HG02938 (cell line): ENCODE measurements at regions not wholly inside any gene's neighbourhood (a gene's known extent, or its start where the extent isn't known, plus 50 kb on each side); places are given as distances from the start of the nearest gene placed in this dataset.

Experiments
- ATAC-seq: cut with Tn5 transposase; IDR thresholded peaks from one replicate; pipeline ENCODE4 v1.9.1; 2021; ENCODE audit warnings: mild to moderate bottlenecking, moderate library complexity; ENCODE audit not compliant: unreplicated experiment

- no peak for ATAC-seq
Observed at GRCh38 chr13:73767747-73768315, 366.4 kb downstream of the KLF12 start.

GRCh38 chr13:73767191-73767741, 366.9 kb downstream of the KLF12 start:
- no peak for ATAC-seq

GRCh38 chr13:73765651-73766384, 368.4 kb downstream of the KLF12 start:
- peak; percentile 80 for ATAC-seq

- ATAC-seq, result no peak
Observed at GRCh38 chr13:73759434-73759833, 374.8 kb downstream of the KLF12 start.

- no peak for ATAC-seq
Observed at GRCh38 chr13:73757481-73758233, 376.5 kb downstream of the KLF12 start.

- ATAC-seq, result peak; percentile 66
Observed at GRCh38 chr13:73754727-73755292, 379.4 kb downstream of the KLF12 start.

GRCh38 chr13:73754241-73754640, 380.0 kb downstream of the KLF12 start:
- no peak for ATAC-seq

GRCh38 chr13:73751290-73751689, 382.9 kb downstream of the KLF12 start:
- ATAC-seq, result no peak

- ATAC-seq, result no peak
Observed at GRCh38 chr13:73748404-73748803, 385.8 kb downstream of the KLF12 start.

GRCh38 chr13:73745190-73745589, 389.0 kb downstream of the KLF12 start:
- no peak for ATAC-seq

GRCh38 chr13:73742982-73743381, 391.2 kb downstream of the KLF12 start:
- no peak for ATAC-seq

- no peak for ATAC-seq
Observed at GRCh38 chr13:73741742-73742141, 392.5 kb downstream of the KLF12 start.

- ATAC-seq, result no peak
Observed at GRCh38 chr13:73741111-73741510, 393.1 kb downstream of the KLF12 start.

- ATAC-seq, result no peak
Observed at GRCh38 chr13:73740666-73741065, 393.5 kb downstream of the KLF12 start.

- ATAC-seq, result no peak
Observed at GRCh38 chr13:73739394-73739793, 394.8 kb downstream of the KLF12 start.

GRCh38 chr13:73738626-73739025, 395.6 kb downstream of the KLF12 start:
- ATAC-seq, result no peak

- ATAC-seq, result no peak
Observed at GRCh38 chr13:73737214-73737613, 397.0 kb downstream of the KLF12 start.

GRCh38 chr13:73733706-73734105, 400.5 kb downstream of the KLF12 start:
- ATAC-seq, result no peak

- ATAC-seq, result no peak
Observed at GRCh38 chr13:73732350-73732749, 401.9 kb downstream of the KLF12 start.

GRCh38 chr13:73731564-73731963, 402.6 kb downstream of the KLF12 start:
- ATAC-seq, result no peak

GRCh38 chr13:73730014-73730413, 404.2 kb downstream of the KLF12 start:
- no peak for ATAC-seq
